HG03139 (cell line): ENCODE measurements at regions not wholly inside any gene's neighbourhood (a gene's known extent, or its start where the extent isn't known, plus 50 kb on each side); places are given as distances from the start of the nearest gene placed in this dataset.

Experiments used
- ATAC-seq: cut with Tn5 transposase; IDR thresholded peaks from one replicate; pipeline ENCODE4 v1.9.1; 2021; ENCODE audit not compliant: unreplicated experiment

DNA sequence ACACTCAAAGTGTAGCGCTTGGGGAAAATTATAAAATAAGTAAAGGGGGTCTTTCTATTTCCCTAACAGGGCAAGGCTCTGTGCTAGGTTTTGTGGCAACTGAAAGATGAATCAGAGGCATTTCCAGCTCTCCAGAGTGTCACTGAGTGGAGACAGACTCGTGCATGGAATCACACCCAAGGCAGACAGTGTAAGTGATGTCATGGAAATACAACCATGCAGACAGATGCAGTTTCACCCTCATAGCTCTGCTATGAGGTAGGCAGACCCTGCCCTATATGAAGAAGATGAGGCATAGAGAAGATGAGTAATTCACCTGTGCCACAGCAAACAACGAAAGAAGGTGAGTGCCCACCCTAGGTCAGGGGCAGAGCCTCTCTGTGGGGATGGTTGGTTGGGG is 57.2 kb upstream of the PITRM1 start:
- ATAC-seq = no peak

DNA sequence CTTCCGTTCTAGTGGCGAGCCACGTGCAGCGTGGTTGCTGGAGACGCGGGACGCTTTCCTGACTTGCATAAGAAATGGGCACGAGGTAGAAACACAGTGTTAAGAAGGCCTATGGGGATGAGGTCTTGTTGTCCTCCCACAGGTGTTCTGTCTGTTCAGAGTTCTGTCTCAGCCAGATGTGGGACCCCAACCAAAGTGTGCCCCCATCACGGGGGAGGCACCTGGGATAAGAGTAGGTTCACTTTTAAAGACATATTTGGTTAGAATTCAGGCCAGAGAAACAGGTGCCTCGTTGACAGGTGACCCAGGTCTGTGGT is 56.0 kb upstream of the PITRM1 start:
- ATAC-seq = no peak

DNA sequence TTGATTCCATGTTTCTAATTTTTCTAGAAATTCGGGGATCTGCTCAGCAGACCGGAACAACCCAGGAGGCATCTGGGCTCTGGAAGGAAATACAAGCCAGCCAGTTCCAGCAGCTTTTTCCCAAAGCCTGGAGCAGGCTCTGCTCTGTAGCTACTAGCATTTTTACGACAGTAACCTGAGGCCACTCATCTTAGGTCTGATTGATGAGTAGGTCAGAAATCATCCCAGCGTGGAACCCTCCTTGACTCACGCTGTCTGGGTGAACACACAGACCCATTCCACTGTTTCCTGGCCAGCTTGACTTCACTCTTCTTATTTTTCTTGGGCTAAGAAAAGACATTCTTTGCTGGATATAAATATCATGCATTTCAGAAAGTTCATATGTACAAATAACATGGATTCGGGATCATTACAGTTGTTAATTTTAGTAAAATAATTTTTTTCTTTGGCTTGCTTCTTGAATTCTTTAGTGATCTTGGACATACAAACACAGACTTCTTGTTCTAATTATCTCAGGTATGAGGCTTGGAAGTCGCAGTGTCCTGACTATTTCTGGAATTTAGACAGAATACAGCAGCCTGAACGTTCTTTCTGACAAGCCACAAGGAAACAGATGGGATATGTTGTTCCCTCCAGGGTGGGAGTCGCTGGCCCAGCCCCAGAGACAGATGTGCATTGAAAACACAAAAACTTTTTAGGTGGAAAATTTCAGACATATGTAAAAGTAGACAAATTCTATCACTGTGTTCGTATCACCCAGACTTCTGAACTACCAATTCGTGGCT is 54.6 kb upstream of the PITRM1 start:
- ATAC-seq = no peak

DNA sequence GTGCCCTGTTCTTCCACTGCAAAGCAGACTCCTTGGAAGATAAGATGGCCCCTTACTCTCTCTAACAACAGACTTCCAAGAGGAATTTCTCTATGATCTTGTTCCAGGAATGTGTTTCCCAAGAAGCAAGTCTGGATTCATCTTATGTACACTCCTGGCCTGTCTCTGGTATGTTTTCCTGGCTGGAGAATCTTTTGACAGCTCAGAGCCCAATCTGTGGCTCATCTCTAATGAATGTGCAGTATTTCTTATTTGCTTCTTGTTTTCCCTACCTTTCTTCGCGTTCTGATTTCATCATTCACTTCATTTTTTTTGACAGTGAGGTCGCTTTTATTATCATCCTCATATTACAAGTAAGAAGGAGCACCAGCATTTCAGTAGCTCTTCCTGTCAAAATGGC is 53.0 kb upstream of the PITRM1 start:
- ATAC-seq = no peak

- ATAC-seq = no peak
Observed at GRCh38 chr10:3224241-3224640, 51.7 kb upstream of the PITRM1 start.

GRCh38 chr10:3222626-3223025 is 50.0 kb upstream of the PITRM1 start:
- ATAC-seq = no peak
